T-cell (primary cell): ENCODE measurements at regions not wholly inside any gene's neighbourhood (a gene's known extent, or its start where the extent isn't known, plus 50 kb on each side); places are given as distances from the start of the nearest gene placed in this dataset.
"Not testable (repeated sequence)": the region's sequence is repeated elsewhere in the genome, so short reads cannot be mapped to it uniquely, and the experiment has no call there.

Experiments used
- ATAC-seq, 4 experiments: fragments of 200-7000 bp in 3 of 4; fragments of 150-1000 bp in 1 of 4; cut with Tn5 transposase; replicated peaks in 1 of 4; 1 replicate in 3 of 4; 2 replicates in 1 of 4; pipeline ENCODE4 v1.10.0; 2021; ENCODE audit warnings: moderate library complexity in 3 of 4, mild to moderate bottlenecking in 2 of 4, moderate number of reproducible peaks in 1 of 4
- CTCF ChIA-PET, 2 donors: fragments of 300-600 bp; sonication (Branson Sonifier 250); formaldehyde crosslinking; loops; one replicate each; lab custom pipeline; 2022; ENCODE audit warnings: antibody characterized with exemption in 2 of 2; lab: Charles Lee
- POLR2A ChIA-PET, 2 donors: fragments of 300-600 bp; sonication (Branson Sonifier 250); formaldehyde crosslinking; loops; one replicate each; lab custom pipeline; 2022; ENCODE audit warnings: antibody characterized with exemption in 2 of 2; lab: Charles Lee
- DNase-seq, 35 experiments: peaks; one replicate each; pipeline versions ENCODE4 v3.0.0 to v3.0.0-alpha.2; 2013 to 2023
- H3K27ac ChIP-seq: one replicate; pipeline ENCODE4 v1.5.1; 2013; ENCODE audit warnings: low read length
- H3K27me3 ChIP-seq, 2 experiments: replicated peaks in 1 of 2; 1 replicate in 1 of 2; 2 replicates in 1 of 2; pipeline versions ENCODE4 v1.6.1 to v1.7.0; 2013; ENCODE audit warnings: low read length in 1 of 2, mixed read lengths in 1 of 2; ENCODE audit not compliant: control insufficient read depth in 2 of 2, insufficient read depth in 2 of 2; ENCODE audit errors: extremely low read depth in 1 of 2
- H3K36me3 ChIP-seq, 2 donors: 1 replicate in 1 of 2; 2 replicates in 1 of 2; pipeline versions ENCODE4 v1.6.1 to v1.7.0; 2013; ENCODE audit warnings: low read length in 1 of 2; ENCODE audit not compliant: control insufficient read depth in 2 of 2, insufficient read depth in 1 of 2; ENCODE audit errors: extremely low read depth in 1 of 2
- H3K4me1 ChIP-seq, 2 experiments: 1 replicate in 1 of 2; 2 replicates in 1 of 2; pipeline versions ENCODE4 v1.6.1 to v1.7.0; 2013; ENCODE audit warnings: low read length in 2 of 2, mixed read lengths in 1 of 2; ENCODE audit not compliant: insufficient read depth in 2 of 2, control insufficient read depth in 1 of 2; ENCODE audit errors: extremely low read depth in 1 of 2
- H3K4me3 ChIP-seq, 2 donors: 1 replicate in 1 of 2; 2 replicates in 1 of 2; pipeline versions ENCODE4 v1.5.1 to v1.7.0; 2013; ENCODE audit warnings: mild to moderate bottlenecking in 2 of 2, low read length in 1 of 2, moderate library complexity in 1 of 2; ENCODE audit not compliant: control insufficient read depth in 1 of 2; ENCODE audit errors: extremely low read depth in 1 of 2
- H3K9me3 ChIP-seq: 2 replicates; pipeline ENCODE4 v1.7.0; 2013
- H3K27ac Mint-ChIP-seq, 2 donors: one replicate each; pipeline ENCODE4 v1.8.0; 2020 to 2021; ENCODE audit warnings: mild to moderate bottlenecking in 2 of 2, mixed read lengths in 2 of 2
- H3K27me3 Mint-ChIP-seq, 2 donors: one replicate each; pipeline ENCODE4 v1.8.0; 2021 to 2022; ENCODE audit warnings: mixed read lengths in 2 of 2
- H3K36me3 Mint-ChIP-seq: one replicate; pipeline ENCODE4 v1.8.0; 2021; ENCODE audit warnings: mixed read lengths
- H3K4me1 Mint-ChIP-seq, 3 donors: one replicate each; pipeline ENCODE4 v1.8.0; 2020 to 2022; ENCODE audit warnings: mixed read lengths in 3 of 3, mild to moderate bottlenecking in 1 of 3
- H3K4me3 Mint-ChIP-seq, 3 donors: one replicate each; pipeline ENCODE4 v1.8.0; 2020 to 2022; ENCODE audit warnings: mild to moderate bottlenecking in 3 of 3, mixed read lengths in 3 of 3, moderate library complexity in 3 of 3
- H3K9me3 Mint-ChIP-seq, 3 donors: one replicate each; pipeline ENCODE4 v1.8.0; 2020 to 2022; ENCODE audit warnings: mixed read lengths in 3 of 3
- WGBS: methylation state at CpG from one replicate; pipeline ENCODE4 v1.1.5; 2013; ENCODE audit warnings: missing lambda C conversion rate; ENCODE audit not compliant: insufficient coverage; 5-methylcytosine and 5-hydroxymethylcytosine counted together

- H3K27me3 Mint-ChIP-seq, CTCF ChIA-PET, DNase-seq, H3K4me3 ChIP-seq, H3K36me3 ChIP-seq, H3K36me3 Mint-ChIP-seq, H3K9me3 ChIP-seq, H3K27me3 ChIP-seq, H3K4me3 Mint-ChIP-seq, POLR2A ChIA-PET, H3K9me3 Mint-ChIP-seq, H3K4me1 Mint-ChIP-seq, H3K27ac ChIP-seq, ATAC-seq, H3K4me1 ChIP-seq, H3K27ac Mint-ChIP-seq: not testable (repeated sequence)
- 96% methylated on average over 3 of the region's 3 CpGs for WGBS
These were observed 110.7 kb upstream of the IRX2 start for GRCh38 chr5:2862176-2862575.

- ChIA-PET CTCF (no interaction called here), POLR2A (no interaction called here)
- no peaks in the 10 kb centered on the region for H3K27me3 Mint-ChIP-seq
- no peaks in the 10 kb centered on the region for H3K4me1 Mint-ChIP-seq
- H3K9me3 ChIP-seq, result no peaks in the 10 kb centered on the region
- H3K27ac Mint-ChIP-seq, result no peak overlapping the region
- H3K9me3 Mint-ChIP-seq, result peaks cover 0 to 4% (median 0%) of the 10 kb centered on the region in 3 donors
- no peak overlapping the region for H3K4me3 ChIP-seq
- H3K4me1 ChIP-seq, result no peaks in the 10 kb centered on the region
- 96% methylated on average over 3 of the region's 7 CpGs for WGBS
- peaks cover 0 to 3% of the 10 kb centered on the region in 2 experiments for H3K27me3 ChIP-seq
- no peaks in the 10 kb centered on the region for H3K36me3 Mint-ChIP-seq
- DNase-seq (no peak), ATAC-seq (no peak)
- H3K4me3 Mint-ChIP-seq, result no peak overlapping the region
- H3K27ac ChIP-seq, result no peak overlapping the region
- no peaks in the 10 kb centered on the region for H3K36me3 ChIP-seq
These were observed 110.1 kb upstream of the IRX2 start for GRCh38 chr5:2861605-2862004.

GRCh38 chr5:2860101-2860500 lies 108.6 kb upstream of the IRX2 start:
- Mint-ChIP-seq H3K4me3 (no peak overlapping the region), H3K4me1 (no peaks in the 10 kb centered on the region), H3K9me3 (peaks cover 0 to 4% (median 0%) of the 10 kb centered on the region in 3 donors), H3K27ac (no peak overlapping the region), H3K36me3 (no peaks in the 10 kb centered on the region), H3K27me3 (no peaks in the 10 kb centered on the region)
- no peaks in the 10 kb centered on the region for H3K4me1 ChIP-seq
- H3K27ac ChIP-seq, result no peak overlapping the region
- CTCF ChIA-PET, result no interaction called here
- 65% methylated on average over 4 of the region's 10 CpGs for WGBS
- ATAC-seq (no peak), DNase-seq (no peak)
- POLR2A ChIA-PET, result no interaction called here
- no peak overlapping the region for H3K4me3 ChIP-seq
- no peaks in the 10 kb centered on the region for H3K9me3 ChIP-seq
- peaks cover 0 to 3% of the 10 kb centered on the region in 2 experiments for H3K27me3 ChIP-seq
- no peaks in the 10 kb centered on the region for H3K36me3 ChIP-seq

GRCh38 chr5:2857837-2858236 lies 106.4 kb upstream of the IRX2 start:
- H3K9me3 ChIP-seq, result no peaks in the 10 kb centered on the region
- no peak overlapping the region for H3K27ac ChIP-seq
- Mint-ChIP-seq H3K4me3 (no peak overlapping the region), H3K27ac (no peak overlapping the region), H3K36me3 (no peaks in the 10 kb centered on the region), H3K9me3 (peaks cover 0 to 4% (median 0%) of the 10 kb centered on the region in 3 donors), H3K27me3 (no peaks in the 10 kb centered on the region), H3K4me1 (no peaks in the 10 kb centered on the region)
- H3K4me3 ChIP-seq, result no peak overlapping the region
- WGBS, result 44% methylated on average over 1 of the region's 2 CpGs
- H3K27me3 ChIP-seq, result peaks cover 0 to 3% of the 10 kb centered on the region in 2 experiments
- ATAC-seq (no peak), DNase-seq (no peak)
- ChIA-PET CTCF (no interaction called here), POLR2A (no interaction called here)
- no peaks in the 10 kb centered on the region for H3K36me3 ChIP-seq
- H3K4me1 ChIP-seq, result no peaks in the 10 kb centered on the region

- Histone ChIP-seq H3K36me3 (no peaks in the 10 kb centered on the region), H3K9me3 (no peaks in the 10 kb centered on the region), H3K27me3 (peaks cover 0 to 3% of the 10 kb centered on the region in 2 experiments), H3K4me1 (no peaks in the 10 kb centered on the region), H3K4me3 (no peak overlapping the region), H3K27ac (no peak overlapping the region)
- Mint-ChIP-seq H3K4me1 (no peaks in the 10 kb centered on the region), H3K36me3 (no peaks in the 10 kb centered on the region), H3K4me3 (no peak overlapping the region), H3K27me3 (no peaks in the 10 kb centered on the region), H3K27ac (no peak overlapping the region), H3K9me3 (no peaks in the 10 kb centered on the region)
- ChIA-PET CTCF (no interaction called here), POLR2A (no interaction called here)
- no peak for DNase-seq
- 70% methylated on average over 4 of the region's 13 CpGs for WGBS
- ATAC-seq, result no peak
These were observed 104.7 kb upstream of the IRX2 start for GRCh38 chr5:2856206-2856605.

- H3K4me1 Mint-ChIP-seq, result no peaks in the 10 kb centered on the region
- no peak overlapping the region for H3K4me3 ChIP-seq
- DNase-seq (no peak), ATAC-seq (no peak)
- POLR2A ChIA-PET, result no interaction called here
- H3K27me3 ChIP-seq, result no peaks in the 10 kb centered on the region
- H3K9me3 Mint-ChIP-seq, result no peaks in the 10 kb centered on the region
- no peaks in the 10 kb centered on the region for H3K36me3 ChIP-seq
- CTCF ChIA-PET, result no interaction called here
- H3K4me3 Mint-ChIP-seq, result no peak overlapping the region
- no peaks in the 10 kb centered on the region for H3K9me3 ChIP-seq
- H3K27ac Mint-ChIP-seq, result no peak overlapping the region
- no peaks in the 10 kb centered on the region for H3K36me3 Mint-ChIP-seq
- H3K27me3 Mint-ChIP-seq, result no peaks in the 10 kb centered on the region
- no peak overlapping the region for H3K27ac ChIP-seq
- WGBS, result 83% methylated on average over 1 of the region's 1 CpG
- H3K4me1 ChIP-seq, result no peaks in the 10 kb centered on the region
These were observed 101.0 kb upstream of the IRX2 start for GRCh38 chr5:2852446-2852845.

GRCh38 chr5:2851895-2852294 lies 100.4 kb upstream of the IRX2 start:
- H3K27me3 Mint-ChIP-seq, result no peaks in the 10 kb centered on the region
- Histone ChIP-seq H3K27me3 (no peaks in the 10 kb centered on the region), H3K4me3 (no peak overlapping the region), H3K27ac (no peak overlapping the region), H3K36me3 (no peaks in the 10 kb centered on the region), H3K9me3 (no peaks in the 10 kb centered on the region), H3K4me1 (no peaks in the 10 kb centered on the region)
- no peaks in the 10 kb centered on the region for H3K9me3 Mint-ChIP-seq
- H3K4me3 Mint-ChIP-seq, result no peak overlapping the region
- no peaks in the 10 kb centered on the region for H3K36me3 Mint-ChIP-seq
- CTCF ChIA-PET, result no interaction called here
- 50% methylated on average over 1 of the region's 5 CpGs for WGBS
- no peaks in the 10 kb centered on the region for H3K4me1 Mint-ChIP-seq
- no peak for DNase-seq
- POLR2A ChIA-PET, result no interaction called here
- ATAC-seq, result no peak
- no peak overlapping the region for H3K27ac Mint-ChIP-seq
